Stimulated activated CD8-positive, alpha-beta memory T cell treated with anti-CD3 and anti-CD28 coated beads, Interleukin-2, amount 100 ng/mL, for 48 hours (primary cell): ENCODE measurements at regions not wholly inside any gene's neighbourhood (a gene's known extent, or its start where the extent isn't known, plus 50 kb on each side); places are given as distances from the start of the nearest gene placed in this dataset.

Experiments used
- DNase-seq, 2 donors: peaks; one replicate each; pipeline ENCODE4 v3.0.0-alpha.2; 2020; ENCODE audit warnings: low read depth in 2 of 2

DNA sequence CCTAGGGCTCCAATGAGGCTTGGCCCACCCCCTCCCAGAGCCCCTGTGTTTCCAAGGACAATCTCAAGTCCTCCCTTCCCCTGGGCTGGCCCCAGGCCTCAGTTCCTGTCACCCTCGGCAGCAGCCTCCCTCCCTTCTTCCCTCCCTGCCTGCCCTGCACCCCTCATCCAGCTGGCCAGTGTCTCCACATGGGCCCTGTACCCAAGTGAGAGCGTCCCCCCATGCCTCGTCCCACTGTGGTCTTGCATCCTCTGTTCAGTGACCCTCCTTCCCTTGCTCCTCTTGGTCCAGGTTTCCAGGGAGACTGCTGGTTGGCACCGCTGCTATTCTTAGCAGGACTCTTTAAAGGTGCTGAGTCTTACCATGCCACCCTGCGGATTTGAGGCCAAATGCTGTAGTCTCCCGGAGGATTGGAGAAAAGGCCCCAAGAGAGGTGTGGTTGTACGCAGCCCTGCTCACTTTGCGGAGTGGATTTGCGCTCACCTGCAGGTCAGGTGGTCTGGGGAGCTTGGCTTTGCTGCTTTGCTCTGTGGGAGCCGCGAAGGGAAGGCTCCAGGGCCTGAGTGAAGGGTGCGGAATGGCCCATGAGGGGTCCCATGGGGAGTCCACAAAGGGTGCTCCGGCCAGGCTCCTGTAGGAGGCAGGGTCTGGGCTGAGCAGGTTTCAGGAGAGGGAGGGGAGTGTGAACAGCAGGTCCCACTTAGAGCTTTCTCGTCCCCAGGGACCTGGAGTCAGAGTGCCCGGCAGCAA is 519.2 kb downstream of the TCERG1L start:
- DNase-seq = no peak

DNA sequence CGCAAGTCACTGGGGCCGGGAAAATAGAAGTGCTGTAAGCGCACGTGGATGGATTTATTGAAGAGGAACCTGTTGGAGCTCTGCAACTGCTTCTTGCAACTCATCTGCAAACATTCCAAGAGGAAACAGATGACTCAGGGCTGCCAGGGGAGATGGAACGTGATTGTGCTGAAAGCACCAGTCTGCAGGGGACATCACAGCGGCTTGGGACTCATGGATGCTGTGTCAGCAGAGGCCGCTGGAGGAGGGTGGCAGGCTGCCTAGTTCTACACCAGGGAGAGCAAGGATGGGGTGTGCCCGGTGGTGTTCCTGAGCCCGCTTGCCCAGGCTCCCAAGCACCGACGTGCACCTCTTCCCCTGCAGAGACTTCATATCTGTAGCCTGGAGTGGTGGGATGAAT is 515.7 kb downstream of the TCERG1L start:
- no peak for DNase-seq

- no peak for DNase-seq
Measured at GRCh38 chr10:130799532-130799931, 512.0 kb downstream of the TCERG1L start.

DNA sequence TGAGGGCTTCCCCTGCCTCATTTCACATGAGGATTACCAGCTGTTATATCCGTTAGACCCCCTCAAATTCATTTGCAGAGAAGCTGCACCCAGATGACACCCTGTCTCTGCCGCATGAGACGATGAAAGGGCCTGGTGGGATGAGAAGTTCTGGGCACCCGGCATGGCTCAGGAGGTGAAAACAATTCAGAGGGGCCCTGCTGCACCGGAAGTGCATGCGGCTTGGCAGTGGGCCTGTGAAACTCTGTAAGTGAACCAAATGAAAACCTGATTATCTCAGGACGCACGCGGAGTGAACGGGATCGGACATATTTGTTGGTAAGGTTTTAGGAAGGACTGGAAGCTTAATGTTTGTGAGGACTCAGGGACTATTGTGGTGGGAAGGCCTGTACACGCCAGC is 511.2 kb downstream of the TCERG1L start:
- DNase-seq = no peak

GRCh38 chr10:130801276-130801675 is 510.2 kb downstream of the TCERG1L start:
- no peak for DNase-seq

DNA sequence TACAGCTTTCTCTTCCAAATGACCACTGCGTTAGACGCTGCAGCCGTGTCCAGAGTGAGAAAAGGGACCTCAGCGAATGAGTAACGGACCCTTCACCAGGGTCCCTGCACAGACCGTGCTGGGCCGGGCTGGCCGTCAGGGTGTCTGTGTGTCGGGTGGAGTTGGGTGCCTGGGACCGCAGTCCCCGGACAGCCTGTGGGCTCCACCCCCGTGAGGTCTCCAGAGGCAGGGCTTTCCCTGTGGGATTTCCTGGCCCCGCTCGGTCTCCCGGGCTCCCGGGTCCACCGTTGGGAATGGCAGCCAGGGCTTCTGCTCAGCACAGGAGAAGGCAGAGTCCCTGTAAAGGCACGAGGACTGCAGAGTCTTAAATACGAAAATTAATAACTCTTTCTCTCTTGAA is 509.7 kb downstream of the TCERG1L start:
- no peak for DNase-seq

DNA sequence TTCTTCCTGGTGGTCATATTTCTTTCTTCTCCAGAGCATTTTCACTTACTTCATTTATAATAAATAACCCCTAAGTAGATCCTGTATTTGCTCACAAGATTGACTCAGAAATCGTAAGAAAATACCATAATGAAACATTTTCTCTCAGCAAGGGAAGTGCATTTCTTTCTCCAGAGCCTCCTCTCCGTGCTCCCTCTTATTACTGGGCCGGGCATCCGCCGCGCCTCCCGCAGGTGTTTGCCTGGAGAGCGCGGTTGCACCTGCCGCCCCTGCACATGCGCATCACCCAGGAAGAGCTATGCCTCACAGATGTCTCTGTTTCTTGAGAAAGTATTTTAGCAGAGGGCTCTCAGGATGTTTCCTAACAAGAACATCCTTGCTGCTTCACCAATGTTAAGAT is 509.2 kb downstream of the TCERG1L start:
- no peak for DNase-seq

- no peak for DNase-seq
Measured at GRCh38 chr10:130804281-130804680, 507.2 kb downstream of the TCERG1L start.

- no peak for DNase-seq
Measured at GRCh38 chr10:130804778-130805634, 506.5 kb downstream of the TCERG1L start.

- no peak for DNase-seq
Measured at GRCh38 chr10:130805635-130806030, 505.9 kb downstream of the TCERG1L start.

GRCh38 chr10:130806426-130806825 is 505.1 kb downstream of the TCERG1L start:
- no peak for DNase-seq

DNA sequence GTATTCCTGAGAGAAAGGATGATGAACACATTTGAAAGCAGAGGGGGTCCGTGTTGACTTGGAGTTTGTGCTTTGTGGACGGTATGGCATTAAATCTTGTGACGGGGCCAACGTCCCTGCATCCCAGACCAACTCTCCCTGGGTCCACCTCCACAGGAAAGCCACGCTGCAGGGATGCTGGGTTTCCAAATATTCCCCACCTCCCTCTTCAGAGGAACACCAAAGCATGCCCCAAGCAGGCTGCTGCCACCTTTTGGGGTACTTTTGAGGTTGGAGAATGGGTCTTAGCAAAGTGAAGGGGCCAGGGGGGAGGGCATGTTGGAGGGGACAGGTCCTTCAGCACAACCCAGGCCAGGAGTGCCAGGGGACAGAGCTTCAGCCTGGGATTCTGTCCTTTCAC is 504.4 kb downstream of the TCERG1L start:
- DNase-seq = no peak

DNA sequence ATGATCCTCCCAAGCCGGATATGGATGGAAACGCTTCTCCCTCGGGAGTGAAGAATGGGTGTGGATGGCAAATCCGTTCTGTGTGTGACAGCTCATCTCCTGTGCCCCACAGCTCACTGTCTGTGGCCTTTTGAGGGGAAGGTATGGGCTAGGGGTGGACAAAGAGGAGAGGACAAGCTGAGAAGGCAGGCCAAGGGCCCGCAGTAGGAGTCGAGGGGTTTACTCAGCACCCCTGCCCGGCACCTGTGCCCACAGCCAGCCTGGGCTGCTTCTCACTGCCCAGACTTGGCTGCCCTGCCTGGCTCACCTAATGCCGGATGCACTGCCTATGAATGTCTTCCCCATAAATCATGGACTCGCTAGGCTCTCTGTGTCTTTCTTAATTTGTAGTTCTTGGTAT is 503.8 kb downstream of the TCERG1L start:
- no peak for DNase-seq

DNA sequence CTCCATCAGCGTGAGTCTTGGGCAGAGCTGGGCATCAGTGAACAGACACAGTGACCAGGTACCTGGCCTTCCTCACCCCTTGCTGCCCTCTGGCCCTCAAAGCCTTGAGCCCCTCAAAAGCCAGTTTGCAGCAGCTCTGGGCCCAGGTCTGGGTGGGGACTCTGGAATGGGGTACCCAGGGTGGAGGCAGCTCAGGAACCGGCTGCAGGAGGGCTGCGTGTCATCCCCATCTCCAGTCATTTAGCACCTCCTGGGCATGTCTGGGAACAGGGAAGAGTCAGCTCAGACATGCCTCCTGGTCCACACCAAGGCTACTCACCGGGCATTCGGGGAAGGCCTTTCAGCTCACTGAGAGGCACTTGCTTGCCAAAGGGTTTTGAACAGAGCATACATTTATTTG is 503.3 kb downstream of the TCERG1L start:
- DNase-seq = no peak

GRCh38 chr10:130808686-130809085 is 502.8 kb downstream of the TCERG1L start:
- no peak for DNase-seq

GRCh38 chr10:130809181-130809580 is 502.3 kb downstream of the TCERG1L start:
- no peak for DNase-seq

GRCh38 chr10:130809761-130810515 is 501.6 kb downstream of the TCERG1L start:
- DNase-seq = no peak

DNA sequence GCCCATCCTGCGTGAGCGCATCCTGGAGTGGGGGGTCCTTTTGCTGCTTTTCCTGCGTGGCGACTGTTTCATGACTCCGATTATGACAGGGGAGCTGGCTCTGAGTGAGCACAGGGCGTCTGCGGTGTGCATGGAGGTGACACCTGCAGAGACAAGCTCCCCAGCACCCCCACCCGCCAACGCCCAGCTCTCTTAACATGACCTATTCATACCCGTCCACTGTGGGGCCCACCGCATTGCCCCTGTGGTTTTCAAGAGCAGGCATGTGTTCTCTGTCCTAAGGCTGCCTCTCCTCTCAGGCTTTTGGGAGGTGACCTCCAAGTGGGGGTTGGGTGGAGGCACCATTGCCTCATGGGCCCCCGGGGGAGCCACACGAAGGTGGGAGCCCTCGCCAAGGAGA is 500.7 kb downstream of the TCERG1L start:
- DNase-seq = no peak

DNA sequence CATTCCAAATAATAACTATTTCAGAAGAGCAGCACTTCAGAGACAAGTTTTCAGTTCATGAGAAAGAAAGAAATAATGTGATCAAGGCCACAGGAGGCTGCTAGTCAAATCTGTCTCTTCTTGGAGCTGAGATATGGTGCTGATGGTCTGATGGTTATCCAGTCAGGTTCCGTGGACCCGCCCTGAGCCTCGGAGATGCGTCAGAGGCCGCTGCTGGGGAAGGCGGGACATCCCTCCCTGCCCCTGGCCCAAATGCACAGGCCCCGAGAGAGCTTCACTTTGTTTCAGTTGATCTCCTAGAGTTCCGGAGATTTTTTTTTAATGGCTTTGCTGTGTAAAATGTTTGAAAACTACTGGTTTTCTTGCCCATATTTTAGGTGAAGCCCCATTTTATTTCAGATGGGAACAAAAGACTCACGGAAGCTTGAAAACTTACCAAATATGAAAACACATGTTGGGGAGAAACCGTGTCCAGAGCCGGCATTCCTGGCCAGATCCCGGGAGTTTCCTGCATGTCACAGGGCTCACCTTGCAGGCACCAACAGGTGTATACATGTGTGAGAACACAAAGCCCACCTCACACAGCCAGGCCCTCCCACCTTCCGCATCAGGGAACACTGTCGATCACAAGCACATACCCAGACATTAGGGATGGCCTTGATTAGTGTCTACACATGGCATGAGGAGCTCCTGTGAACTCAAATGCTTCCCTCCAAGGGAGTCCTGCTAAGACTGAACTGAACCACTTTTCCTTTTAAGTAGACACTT is 499.0 kb downstream of the TCERG1L start:
- DNase-seq = no peak

DNA sequence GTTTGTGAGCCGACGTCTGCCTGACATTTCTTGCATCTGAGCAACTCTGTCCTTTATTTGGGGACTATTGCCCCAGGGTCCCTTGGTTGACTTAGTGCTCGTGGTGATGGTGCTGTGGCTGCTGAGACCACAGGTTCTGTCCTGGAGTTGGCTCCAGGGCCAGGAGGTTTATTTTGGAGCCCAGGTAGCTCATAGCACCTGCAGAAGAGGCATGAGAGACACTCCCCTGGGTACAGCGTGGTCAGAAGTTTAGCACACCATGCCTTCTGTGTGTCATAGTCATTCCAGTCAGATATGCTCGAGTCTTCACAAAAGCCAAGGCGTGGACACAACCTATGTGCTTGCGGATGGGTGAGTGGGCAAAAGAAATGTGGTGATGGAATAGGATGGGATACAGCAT is 496.9 kb downstream of the TCERG1L start:
- no peak for DNase-seq

DNA sequence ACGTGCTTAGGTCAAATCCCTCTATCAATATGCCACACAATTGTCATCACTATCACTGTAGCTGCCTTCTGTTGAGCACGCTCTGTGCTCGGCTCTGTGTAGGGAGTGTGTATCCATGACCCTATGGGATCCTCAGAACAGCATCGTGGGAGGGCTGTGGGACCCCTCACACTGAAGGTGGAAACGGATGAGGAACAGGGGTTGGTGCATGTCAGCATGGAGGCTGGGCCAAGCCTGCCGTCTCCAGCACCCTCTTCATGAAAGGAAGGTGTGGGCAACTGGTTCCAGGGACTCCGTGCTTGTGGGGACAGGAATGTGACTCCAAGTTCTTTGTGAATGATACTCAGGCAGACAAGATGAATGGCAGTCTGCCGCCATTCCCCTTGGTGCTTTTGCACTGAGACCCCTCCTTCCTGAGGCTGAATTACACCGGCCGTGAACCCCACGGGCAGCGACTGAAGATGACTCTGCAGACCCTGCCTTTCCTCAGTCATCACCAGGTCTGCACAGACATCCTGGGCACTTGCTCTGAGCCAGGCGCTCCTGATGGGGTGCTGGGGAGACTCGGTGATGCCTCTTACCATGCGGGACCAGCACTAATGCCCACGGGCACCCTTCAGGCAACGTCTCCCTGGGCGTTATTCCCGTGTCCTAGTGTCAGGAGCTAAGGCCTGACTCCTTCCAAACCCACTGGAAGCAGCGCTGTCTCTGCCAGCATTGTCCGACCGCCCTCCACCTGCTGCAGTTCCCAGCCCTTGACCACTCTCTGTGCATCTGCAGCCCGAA is 495.2 kb downstream of the TCERG1L start:
- no peak for DNase-seq
